Lung microvascular endothelial cell (primary cell): ENCODE measurements at regions not wholly inside any gene's neighbourhood (a gene's known extent, or its start where the extent isn't known, plus 50 kb on each side); places are given as distances from the start of the nearest gene placed in this dataset.

ENCODE experiments used
- DNase-seq, 2 donors: peaks; one replicate each; pipeline versions ENCODE4 v3.0.0 to v3.0.0-alpha.2; 2010; ENCODE audit warnings: low read depth in 2 of 2

DNA sequence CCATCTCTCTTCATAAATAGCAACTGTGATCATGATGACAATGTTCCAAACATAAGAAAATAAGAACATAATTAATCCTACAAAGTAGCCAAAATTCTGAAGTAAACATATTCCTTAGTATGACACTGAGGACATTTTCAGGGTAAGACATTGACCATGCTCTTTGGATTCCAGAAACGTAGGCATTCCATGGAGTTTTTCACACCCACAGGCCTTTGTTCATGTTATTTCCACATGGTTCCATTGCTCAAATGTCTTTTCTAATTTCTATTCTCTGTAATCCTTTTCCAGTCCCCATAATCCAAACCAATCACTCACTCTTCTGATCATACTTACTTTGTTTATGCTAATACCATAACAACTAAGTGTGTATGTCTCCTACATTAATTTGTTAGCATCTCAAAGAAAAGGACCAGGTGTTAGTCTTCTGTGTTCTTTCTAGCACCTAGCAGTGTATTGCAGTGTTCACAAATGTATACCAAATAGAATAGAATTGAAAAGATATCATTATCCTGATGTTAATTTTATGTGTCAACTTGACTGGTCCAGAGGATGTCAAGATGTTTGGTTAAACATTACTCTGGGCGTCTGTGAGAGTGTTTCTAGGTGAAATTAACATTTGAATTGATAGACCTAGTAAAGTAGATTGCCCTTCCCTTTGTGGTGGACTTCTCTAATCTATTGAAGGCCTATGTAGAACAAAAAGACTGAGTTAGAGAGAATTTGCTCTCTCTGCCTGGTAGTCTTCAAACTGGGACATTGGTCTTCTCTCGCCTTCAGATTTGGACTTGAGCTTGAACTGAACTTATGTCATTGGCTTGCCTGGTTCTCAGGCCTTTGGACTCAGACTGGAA lies 516.6 kb downstream of the PTPRC start:
- no peak for DNase-seq

DNA sequence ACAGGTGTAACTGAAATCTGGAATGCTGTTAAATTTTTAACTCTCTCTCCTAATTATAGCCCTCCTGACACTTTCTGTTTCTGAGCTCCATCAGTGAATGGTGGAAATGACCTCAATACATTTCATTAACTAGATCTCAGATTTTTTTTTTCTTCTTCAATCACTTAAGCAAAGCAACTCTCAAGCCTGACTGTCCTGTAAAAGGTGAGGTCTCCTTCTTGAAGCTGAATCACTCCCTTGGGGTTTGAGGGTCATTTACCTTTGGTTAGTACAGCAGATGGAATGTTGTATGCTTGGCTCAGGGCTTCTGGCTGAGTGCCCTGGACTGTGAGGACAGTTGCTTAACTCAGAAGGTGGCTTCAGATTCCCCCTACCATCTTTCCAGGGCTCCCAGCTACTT lies 518.7 kb downstream of the PTPRC start:
- DNase-seq: no peak

GRCh38 chr1:199160521-199161318 lies 521.9 kb downstream of the PTPRC start:
- DNase-seq: no peak

DNA sequence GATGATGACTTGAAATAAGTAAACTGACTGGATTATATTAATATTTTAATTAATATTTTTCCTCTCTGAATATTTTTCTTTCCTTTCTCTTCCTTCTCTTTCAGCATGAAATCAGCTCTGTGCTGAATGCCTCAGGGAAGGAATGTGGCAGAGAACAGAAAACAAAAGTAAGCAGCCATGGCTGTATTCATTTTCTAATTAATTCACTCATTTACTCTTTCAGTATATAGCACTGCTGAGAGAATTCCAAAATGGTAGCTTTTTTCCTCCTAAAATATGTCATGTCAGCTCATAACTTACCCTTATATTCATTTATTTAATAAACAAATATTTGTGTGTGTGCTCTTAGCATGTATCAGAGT lies 522.5 kb downstream of the PTPRC start:
- DNase-seq: no peak

- DNase-seq: no peak
Observed at GRCh38 chr1:199161766-199162303, 523.0 kb downstream of the PTPRC start.

DNA sequence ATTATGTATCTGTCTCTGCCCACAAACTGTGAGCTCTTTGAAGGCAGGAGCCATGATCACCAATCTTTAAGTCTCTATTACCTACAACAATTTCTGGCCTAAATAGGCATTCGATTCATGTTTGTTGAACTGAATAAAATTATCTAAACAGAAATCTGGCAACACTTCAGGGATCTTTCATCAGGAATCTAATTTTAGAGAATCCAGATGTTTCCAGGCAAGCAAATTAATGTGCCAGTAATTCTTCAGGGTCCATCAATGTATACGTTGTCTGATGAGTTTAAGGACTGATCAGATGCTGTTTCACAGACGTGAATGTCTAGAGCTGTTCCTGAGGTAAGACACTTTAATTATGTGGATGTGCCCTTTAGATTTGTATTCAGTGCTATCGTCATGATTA lies 524.4 kb downstream of the PTPRC start:
- no peak for DNase-seq

- no peak for DNase-seq
Observed at GRCh38 chr1:199163670-199164069, 524.8 kb downstream of the PTPRC start.

DNA sequence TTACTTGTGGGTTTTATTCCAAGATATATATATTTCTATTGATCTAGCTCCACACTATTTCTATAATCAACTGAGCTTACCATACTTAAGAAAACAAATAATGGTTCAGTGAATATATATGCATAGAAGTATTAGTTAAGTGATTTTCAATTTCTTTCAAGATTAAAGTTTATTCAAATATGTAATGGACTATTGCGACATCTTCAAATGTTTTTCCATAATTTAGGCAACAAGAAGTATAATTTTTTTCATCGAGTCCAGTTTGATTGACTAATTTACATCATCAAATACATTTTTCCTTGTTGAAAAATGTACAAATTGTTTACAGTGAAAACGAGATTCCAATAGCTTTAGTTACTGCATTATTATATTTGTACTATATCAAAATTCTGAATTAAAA lies 528.6 kb downstream of the PTPRC start:
- no peak for DNase-seq

- DNase-seq: no peak
Observed at GRCh38 chr1:199168888-199169585, 530.2 kb downstream of the PTPRC start.

GRCh38 chr1:199170711-199171110 lies 531.9 kb downstream of the PTPRC start:
- DNase-seq: no peak

DNA sequence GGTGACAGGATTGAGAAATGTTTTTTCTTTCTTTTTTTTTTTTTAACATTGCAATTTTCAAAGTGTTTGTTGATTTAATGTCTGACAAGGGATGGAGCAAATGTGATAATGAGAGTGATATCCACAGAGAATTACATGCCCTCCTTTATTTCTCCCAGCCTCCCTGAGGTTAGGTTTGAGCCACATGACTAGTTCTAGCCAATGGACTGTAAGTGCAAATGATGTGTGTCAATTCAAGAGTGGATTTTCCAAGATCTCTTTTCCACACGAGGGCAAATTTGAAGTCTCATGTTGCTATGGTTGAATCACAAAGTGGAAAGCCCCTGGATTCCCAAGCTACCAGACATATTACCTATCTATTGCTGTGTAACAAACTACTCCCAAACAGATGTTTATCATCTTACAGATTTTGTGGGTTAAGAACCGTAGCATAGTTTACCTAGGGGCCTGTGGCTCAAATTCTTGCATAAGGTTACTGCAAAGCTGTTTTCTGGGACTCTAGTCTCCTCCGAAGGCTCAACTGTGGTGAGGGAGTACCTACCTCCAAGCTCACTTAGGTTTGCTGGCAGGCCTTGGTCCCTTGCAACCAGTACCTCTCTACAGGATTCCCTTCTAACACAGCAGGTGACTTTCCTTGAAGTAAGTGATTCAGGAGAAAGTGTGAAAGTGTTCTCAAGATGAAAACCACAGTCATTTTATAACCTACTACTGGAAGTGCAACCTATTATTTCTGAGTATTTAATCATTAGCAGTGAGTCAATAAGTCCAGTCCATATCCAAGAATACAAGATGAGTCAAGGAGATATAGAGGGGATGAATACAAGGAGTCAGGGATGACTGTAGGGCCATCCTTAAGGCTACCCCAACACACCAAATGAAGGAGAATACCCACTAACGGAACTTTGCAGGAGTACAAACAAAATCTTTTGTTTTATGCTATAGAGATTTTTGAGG lies 533.6 kb downstream of the PTPRC start:
- DNase-seq: no peak

DNA sequence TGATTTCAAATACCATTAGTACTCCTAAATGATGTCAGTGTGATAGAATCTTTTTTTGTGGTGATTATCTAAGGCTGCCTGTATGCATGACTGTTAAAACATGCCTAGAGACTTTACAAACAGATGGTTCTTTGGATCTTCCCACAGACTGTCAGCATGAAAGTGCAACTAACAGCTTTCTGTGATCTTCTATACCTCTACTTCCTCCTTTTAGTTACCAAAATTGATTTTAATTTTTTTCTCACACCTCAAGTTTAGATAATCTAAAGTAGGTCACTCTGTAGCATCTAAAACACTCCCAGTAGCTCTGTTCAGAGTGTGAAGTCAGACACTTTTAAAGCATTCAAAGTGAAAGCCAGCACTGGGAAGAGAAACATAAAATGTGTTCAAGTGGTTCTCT lies 534.5 kb downstream of the PTPRC start:
- DNase-seq: no peak

GRCh38 chr1:199174336-199174735 lies 535.5 kb downstream of the PTPRC start:
- no peak for DNase-seq

DNA sequence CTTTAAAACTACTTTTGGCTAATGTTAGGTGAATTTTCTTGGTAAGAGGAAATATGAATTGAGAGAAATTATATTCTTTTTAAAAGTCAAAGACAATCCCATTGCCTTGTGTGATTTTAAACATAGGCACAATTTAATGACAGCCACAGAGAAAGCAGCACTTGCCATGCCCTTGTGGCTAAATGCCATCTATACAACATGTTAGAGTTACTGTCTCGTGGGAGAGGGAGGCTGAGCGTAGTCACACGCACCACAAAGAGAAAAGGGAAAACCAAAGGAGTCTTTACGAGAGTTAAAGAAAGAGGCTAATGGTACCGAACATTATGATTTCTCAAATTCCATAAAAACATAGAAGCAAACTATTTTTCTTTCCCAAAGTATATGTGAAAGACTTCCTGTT lies 537.9 kb downstream of the PTPRC start:
- DNase-seq: no peak

DNA sequence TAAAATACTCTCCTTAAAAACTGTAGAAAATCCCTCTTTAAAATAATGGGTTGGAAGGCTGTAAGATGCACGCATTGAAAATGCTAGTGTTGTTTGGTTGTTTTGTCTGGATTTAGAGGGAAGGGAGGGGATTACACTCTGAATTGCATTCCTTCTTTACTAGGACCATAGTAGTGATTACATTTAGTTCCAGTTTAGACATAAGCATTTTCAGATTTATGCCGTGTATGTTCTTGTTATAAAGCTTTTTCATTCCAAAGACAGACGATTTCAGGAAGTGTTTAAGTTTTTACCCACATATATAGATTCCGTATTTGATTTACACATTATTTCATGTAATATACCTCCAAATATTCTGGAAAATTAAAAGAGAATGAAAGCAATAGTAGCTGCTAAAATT lies 538.4 kb downstream of the PTPRC start:
- no peak for DNase-seq

DNA sequence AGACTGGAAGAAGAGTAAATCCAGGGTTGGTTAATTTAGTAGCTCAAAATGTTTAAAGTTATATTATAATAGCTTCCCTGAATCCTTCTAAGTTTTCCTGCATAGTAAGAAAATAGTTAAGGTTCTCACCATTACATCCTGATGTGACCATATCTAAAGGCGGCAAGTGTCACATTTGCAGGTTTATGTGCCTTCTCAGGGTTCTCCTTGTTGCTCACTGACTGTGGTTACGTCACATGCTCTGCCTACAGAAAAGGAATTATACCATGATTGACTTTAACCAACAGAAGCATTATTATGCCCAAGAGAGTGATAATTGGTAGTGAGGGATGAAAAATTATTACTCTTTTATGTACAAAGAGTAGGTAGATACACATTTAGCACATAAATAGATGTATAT lies 539.8 kb downstream of the PTPRC start:
- no peak for DNase-seq

DNA sequence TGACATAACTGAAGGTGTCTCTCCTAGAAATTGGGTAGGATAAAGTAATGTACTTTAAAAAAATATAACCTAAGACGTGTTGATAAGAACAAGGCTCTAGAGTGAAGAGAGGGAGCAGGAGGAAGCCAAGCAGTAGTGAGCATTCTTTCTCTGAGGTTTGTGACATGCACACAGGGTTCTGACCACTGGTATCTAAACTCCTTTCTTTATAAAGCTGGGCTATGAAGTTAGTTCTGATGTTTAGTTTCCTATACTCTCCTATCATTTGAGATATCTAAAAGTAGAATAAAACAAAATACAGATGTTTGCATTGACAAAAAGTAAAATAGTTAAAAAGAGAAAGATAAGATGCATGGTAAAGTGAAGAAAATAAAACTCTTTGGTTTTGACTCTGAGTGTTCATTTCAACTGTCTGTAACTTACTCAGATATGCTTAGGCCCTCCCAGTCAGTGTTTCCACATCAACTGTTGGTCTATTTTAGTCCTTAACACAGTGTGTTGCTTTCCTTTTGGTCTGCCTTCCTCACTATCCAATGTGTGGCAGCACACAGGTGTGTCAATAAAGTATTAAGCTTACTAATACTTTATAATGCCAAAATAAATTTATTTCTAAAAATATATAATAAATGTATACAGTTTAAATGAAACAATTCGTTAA lies 543.5 kb downstream of the PTPRC start:
- DNase-seq: no peak

GRCh38 chr1:199184180-199184579 lies 545.3 kb downstream of the PTPRC start:
- no peak for DNase-seq

GRCh38 chr1:199194862-199195261 lies 556.0 kb downstream of the PTPRC start:
- DNase-seq: no peak

GRCh38 chr1:199197695-199198094 lies 558.9 kb downstream of the PTPRC start:
- DNase-seq: no peak
